SK-N-MC (cell line): ENCODE measurements at regions not wholly inside any gene's neighbourhood (a gene's known extent, or its start where the extent isn't known, plus 50 kb on each side); places are given as distances from the start of the nearest gene placed in this dataset.

ENCODE experiments used
- EZH2 ChIP-seq: fragments of 200-600 bp; sonication (generic); IDR thresholded peaks from one replicate; pipeline ENCODE4 v1.6.1; 2017; ENCODE audit warnings: antibody characterized with exemption
- FOXP2 ChIP-seq: optimal IDR thresholded peaks from 2 replicates; pipeline ENCODE3; 2011; ENCODE audit warnings: mild to moderate bottlenecking, moderate library complexity; ENCODE audit not compliant: insufficient read depth; ENCODE audit errors: extremely low read length, control extremely low read depth
- POLR2AphosphoS5 ChIP-seq: IDR thresholded peaks from 2 replicates; pipeline ENCODE4 v1.6.1; 2012; ENCODE audit warnings: mild to moderate bottlenecking, low read depth, low read length, borderline replicate concordance

GRCh38 chr5:93850311-93850710 lies 108.9 kb upstream of the POU5F2 start:
- TF ChIP-seq EZH2 = no peak
- no peak for TF ChIP-seq POLR2AphosphoS5
- no peak for TF ChIP-seq FOXP2
